ENCODE measurements at regions not wholly inside any gene's neighbourhood (a gene's known extent, or its start where the extent isn't known, plus 50 kb on each side); places are given as distances from the start of the nearest gene placed in this dataset.

- intact Hi-C loops (cut with DNase I) = no loop called here
- no peak for DNase-seq
These were observed 239.1 kb upstream of the ARID2 start for GRCh38 chr12:45490232-45490881.

GRCh38 chr12:45494279-45494678, 235.2 kb upstream of the ARID2 start:
- H3K9me3 ChIP-seq = no peaks in the 10 kb centered on the region

More at GRCh38 chr12:45490232-45490881, 239.1 kb upstream of the ARID2 start:
- TF ChIP-seq, protein P1, sequence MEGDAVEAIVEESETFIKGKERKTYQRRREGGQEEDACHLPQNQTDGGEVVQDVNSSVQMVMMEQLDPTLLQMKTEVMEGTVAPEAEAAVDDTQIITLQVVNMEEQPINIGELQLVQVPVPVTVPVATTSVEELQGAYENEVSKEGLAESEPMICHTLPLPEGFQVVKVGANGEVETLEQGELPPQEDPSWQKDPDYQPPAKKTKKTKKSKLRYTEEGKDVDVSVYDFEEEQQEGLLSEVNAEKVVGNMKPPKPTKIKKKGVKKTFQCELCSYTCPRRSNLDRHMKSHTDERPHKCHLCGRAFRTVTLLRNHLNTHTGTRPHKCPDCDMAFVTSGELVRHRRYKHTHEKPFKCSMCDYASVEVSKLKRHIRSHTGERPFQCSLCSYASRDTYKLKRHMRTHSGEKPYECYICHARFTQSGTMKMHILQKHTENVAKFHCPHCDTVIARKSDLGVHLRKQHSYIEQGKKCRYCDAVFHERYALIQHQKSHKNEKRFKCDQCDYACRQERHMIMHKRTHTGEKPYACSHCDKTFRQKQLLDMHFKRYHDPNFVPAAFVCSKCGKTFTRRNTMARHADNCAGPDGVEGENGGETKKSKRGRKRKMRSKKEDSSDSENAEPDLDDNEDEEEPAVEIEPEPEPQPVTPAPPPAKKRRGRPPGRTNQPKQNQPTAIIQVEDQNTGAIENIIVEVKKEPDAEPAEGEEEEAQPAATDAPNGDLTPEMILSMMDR (IDR thresholded peaks at IDR 0.05) = no peak
- Histone ChIP-seq H3K27me3 (no peaks in the 10 kb centered on the region), H3K9me3 (no peaks in the 10 kb centered on the region), H3K9ac (ENCODE audit: low read depth in 2 of 2, low read length in 2 of 2) (no peak overlapping the region), H3K36me3 (no peaks in the 10 kb centered on the region), H3K27ac (no peak overlapping the region), H3K4me1 (no peaks in the 10 kb centered on the region), H3K4me3 (no peak overlapping the region)

GRCh38 chr12:45498645-45499044, 230.9 kb upstream of the ARID2 start:
- Histone ChIP-seq H3K27me3 (no peaks in the 10 kb centered on the region), H3K9ac (ENCODE audit: low read depth in 2 of 2, low read length in 2 of 2) (no peak overlapping the region), H3K4me3 (no peak overlapping the region), H3K4me1 (no peaks in the 10 kb centered on the region), H3K9me3 (no peaks in the 10 kb centered on the region), H3K36me3 (no peaks in the 10 kb centered on the region), H3K27ac (no peak overlapping the region)
- DNase-seq = no peak
- intact Hi-C loops (cut with DNase I) = no loop called here
- TF ChIP-seq, protein P1 (IDR thresholded peaks at IDR 0.05) = no peak

More at GRCh38 chr12:45494279-45494678, 235.2 kb upstream of the ARID2 start:
- Histone ChIP-seq H3K4me3 (no peak overlapping the region), H3K27ac (no peak overlapping the region), H3K4me1 (no peaks in the 10 kb centered on the region), H3K27me3 (no peaks in the 10 kb centered on the region), H3K36me3 (no peaks in the 10 kb centered on the region), H3K9ac (ENCODE audit: low read depth in 2 of 2, low read length in 2 of 2) (no peak overlapping the region)
- TF ChIP-seq, protein P1 (IDR thresholded peaks at IDR 0.05) = no peak
- intact Hi-C loops (cut with DNase I) = no loop called here
- no peak for DNase-seq

DNA sequence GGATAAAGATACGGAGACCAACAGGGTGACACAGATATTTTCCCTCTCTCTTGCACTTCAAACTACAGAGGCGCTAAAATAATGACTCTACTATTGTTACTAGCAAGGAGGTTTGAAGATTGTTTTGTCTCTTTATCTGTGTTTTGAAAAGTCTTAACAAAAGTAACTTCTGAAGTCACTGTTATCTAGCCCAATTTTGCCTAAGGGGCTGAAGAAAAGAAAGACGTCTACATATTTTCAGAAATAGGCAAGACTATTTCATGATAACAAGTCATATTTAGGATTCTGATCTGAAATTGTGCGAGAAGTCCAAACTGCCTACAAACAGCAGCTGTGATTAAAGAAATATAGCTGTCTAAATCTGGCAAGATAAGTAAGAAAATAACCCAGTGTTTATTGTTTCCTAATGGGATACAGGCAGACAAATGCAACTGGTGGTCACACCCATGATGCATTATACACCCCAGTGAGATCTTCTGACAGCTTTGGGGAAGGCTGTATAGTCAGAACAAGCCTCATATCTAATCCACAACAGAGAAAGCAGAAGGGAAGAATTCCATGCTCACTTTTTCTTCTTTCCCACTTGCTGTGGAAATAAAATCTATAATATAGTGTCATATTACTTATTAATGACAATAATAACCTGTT, 226.9 kb upstream of the ARID2 start:
- TF ChIP-seq, protein P1 (IDR thresholded peaks at IDR 0.05) = no peak
- DNase-seq = no peak
- no peaks in the 10 kb centered on the region for H3K9me3 ChIP-seq
- H3K27ac ChIP-seq = no peak overlapping the region
- intact Hi-C loops (cut with DNase I) = no loop called here
- H3K9ac ChIP-seq (ENCODE audit: low read depth in 2 of 2, low read length in 2 of 2) = no peak overlapping the region
- H3K36me3 ChIP-seq = no peaks in the 10 kb centered on the region
- H3K4me3 ChIP-seq = no peak overlapping the region
- H3K27me3 ChIP-seq = no peaks in the 10 kb centered on the region
- no peaks in the 10 kb centered on the region for H3K4me1 ChIP-seq

DNA sequence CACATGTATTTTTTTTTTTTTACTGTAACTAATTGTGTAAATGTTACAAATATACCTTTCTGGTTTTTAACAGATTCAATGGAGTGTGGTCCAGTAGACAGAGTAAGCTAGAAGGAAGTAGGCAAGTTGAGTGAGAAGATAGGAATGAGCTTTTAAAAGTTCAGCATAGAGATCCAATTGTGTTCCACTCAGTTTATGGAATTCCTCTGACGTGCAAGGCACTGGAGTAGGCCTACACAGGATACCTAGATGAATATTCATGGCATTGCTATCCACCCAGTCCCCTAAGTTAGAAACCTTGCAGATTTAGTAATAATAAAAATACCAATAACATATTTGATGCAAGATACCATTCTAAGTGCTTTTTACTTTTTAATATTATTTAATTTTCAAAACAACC, 225.6 kb upstream of the ARID2 start:
- Histone ChIP-seq H3K4me3 (no peak overlapping the region), H3K36me3 (no peaks in the 10 kb centered on the region), H3K27ac (no peak overlapping the region), H3K9ac (ENCODE audit: low read depth in 2 of 2, low read length in 2 of 2) (no peak overlapping the region), H3K4me1 (no peaks in the 10 kb centered on the region), H3K9me3 (no peaks in the 10 kb centered on the region), H3K27me3 (no peaks in the 10 kb centered on the region)
- intact Hi-C loops (cut with DNase I) = no loop called here
- DNase-seq = no peak
- TF ChIP-seq, protein P1 (IDR thresholded peaks at IDR 0.05) = no peak
